Suprapubic skin (tissue), 4 donors: ENCODE measurements at regions not wholly inside any gene's neighbourhood (a gene's known extent, or its start where the extent isn't known, plus 50 kb on each side); places are given as distances from the start of the nearest gene placed in this dataset.

Source experiments
- DNase-seq, 2 donors: peaks; one replicate each; pipeline ENCODE4 v3.0.0-alpha.2; 2019; ENCODE audit warnings: low spot score in 2 of 2
- H3K27ac ChIP-seq: fragments of 200-600 bp; sonication (generic); one replicate; pipeline ENCODE4 v1.5.1; 2019
- H3K27me3 ChIP-seq: fragments of 200-600 bp; sonication (generic); one replicate; pipeline ENCODE4 v1.5.1; 2019
- H3K36me3 ChIP-seq: fragments of 200-600 bp; sonication (generic); one replicate; pipeline ENCODE4 v1.5.1; 2019
- H3K4me1 ChIP-seq: fragments of 200-600 bp; sonication (generic); one replicate; pipeline ENCODE4 v1.5.1; 2019
- H3K4me3 ChIP-seq: fragments of 200-600 bp; sonication (generic); one replicate; pipeline ENCODE4 v1.5.1; 2019; ENCODE audit warnings: mild to moderate bottlenecking
- H3K9me3 ChIP-seq: fragments of 200-600 bp; sonication (generic); one replicate; pipeline ENCODE4 v1.5.1; 2019
- CTCF ChIP-seq, 2 donors: fragments of 200-600 bp in 1 of 2; fragments of 450-650 bp in 1 of 2; sonication (generic) in 1 of 2; IDR thresholded peaks; one replicate each; pipeline ENCODE4 v1.5.1; 2016 to 2019; ENCODE audit warnings: antibody characterized with exemption in 2 of 2, mild to moderate bottlenecking in 1 of 2, moderate library complexity in 1 of 2
- EP300 ChIP-seq: sonication (generic); formaldehyde crosslinking; IDR thresholded peaks from one replicate; pipeline ENCODE4 v1.6.1; 2017; ENCODE audit warnings: antibody characterized with exemption
- POLR2A ChIP-seq, 2 donors: fragments of 450-650 bp; IDR thresholded peaks; one replicate each; pipeline ENCODE4 v1.6.1; 2017; ENCODE audit warnings: antibody characterized with exemption in 2 of 2, mild to moderate bottlenecking in 2 of 2, moderate library complexity in 2 of 2
- POLR2AphosphoS5 ChIP-seq, 3 donors: sonication (generic); formaldehyde crosslinking; IDR thresholded peaks; one replicate each; pipeline ENCODE4 v1.6.1; 2017; ENCODE audit warnings: antibody characterized with exemption in 3 of 3
- WGBS: methylation state at CpG from one replicate; pipeline ENCODE4 v1.1.5; 2018; 5-methylcytosine and 5-hydroxymethylcytosine counted together

- H3K4me1 ChIP-seq = no peaks in the 10 kb centered on the region
- no peak for DNase-seq
- 23% methylated on average over 7 of the region's 7 CpGs for WGBS
Observed at GRCh38 chr14:95979339-95980042, 59.7 kb upstream of the C14orf132 start.

GRCh38 chr14:95980402-95980801 is 58.8 kb upstream of the C14orf132 start:
- 15% methylated on average over 5 of the region's 5 CpGs for WGBS
- no peak overlapping the region for H3K4me3 ChIP-seq
- DNase-seq = no peak
- H3K27ac ChIP-seq = no peak overlapping the region
- no peak for TF ChIP-seq POLR2A (IDR thresholded peaks at IDR 0.05)
- TF ChIP-seq CTCF (IDR thresholded peaks at IDR 0.05) = no peak
- TF ChIP-seq EP300 = no peak
- TF ChIP-seq POLR2AphosphoS5 (IDR thresholded peaks at IDR 0.05) = no peak
- no peaks in the 10 kb centered on the region for H3K4me1 ChIP-seq
- no peaks in the 10 kb centered on the region for H3K36me3 ChIP-seq
- H3K9me3 ChIP-seq = no peaks in the 10 kb centered on the region
- H3K27me3 ChIP-seq = peaks cover 55% of the 10 kb centered on the region

More at GRCh38 chr14:95979339-95980042, 59.7 kb upstream of the C14orf132 start:
- H3K4me3 ChIP-seq = no peak overlapping the region
- TF ChIP-seq CTCF (IDR thresholded peaks at IDR 0.05) = no peak
- no peak for TF ChIP-seq POLR2A (IDR thresholded peaks at IDR 0.05)
- TF ChIP-seq POLR2AphosphoS5 (IDR thresholded peaks at IDR 0.05) = no peak
- no peak for TF ChIP-seq EP300
- no peaks in the 10 kb centered on the region for H3K36me3 ChIP-seq
- H3K27me3 ChIP-seq = peaks cover 50% of the 10 kb centered on the region
- no peak overlapping the region for H3K27ac ChIP-seq
- H3K9me3 ChIP-seq = no peaks in the 10 kb centered on the region

GRCh38 chr14:95981965-95982364 is 57.2 kb upstream of the C14orf132 start:
- peaks cover 55% of the 10 kb centered on the region for H3K27me3 ChIP-seq
- no peaks in the 10 kb centered on the region for H3K4me1 ChIP-seq
- DNase-seq = no peak
- no peak overlapping the region for H3K4me3 ChIP-seq
- H3K27ac ChIP-seq = no peak overlapping the region
- 30% methylated on average over 4 of the region's 4 CpGs for WGBS
- TF ChIP-seq CTCF (IDR thresholded peaks at IDR 0.05) (no peak), EP300 (no peak), POLR2AphosphoS5 (IDR thresholded peaks at IDR 0.05) (no peak), POLR2A (IDR thresholded peaks at IDR 0.05) (no peak)
- H3K9me3 ChIP-seq = no peaks in the 10 kb centered on the region
- H3K36me3 ChIP-seq = no peaks in the 10 kb centered on the region

- 87% methylated on average over 2 of the region's 2 CpGs for WGBS
Observed at GRCh38 chr14:95984206-95984605, 55.0 kb upstream of the C14orf132 start.

More at GRCh38 chr14:95984206-95984605, 55.0 kb upstream of the C14orf132 start:
- H3K27ac ChIP-seq = no peak overlapping the region
- no peak overlapping the region for H3K4me3 ChIP-seq
- H3K36me3 ChIP-seq = no peaks in the 10 kb centered on the region
- no peak for TF ChIP-seq CTCF (IDR thresholded peaks at IDR 0.05)
- TF ChIP-seq EP300 = no peak
- no peak for TF ChIP-seq POLR2AphosphoS5 (IDR thresholded peaks at IDR 0.05)
- TF ChIP-seq POLR2A (IDR thresholded peaks at IDR 0.05) = no peak
- no peaks in the 10 kb centered on the region for H3K4me1 ChIP-seq
- no peak for DNase-seq
- no peaks in the 10 kb centered on the region for H3K9me3 ChIP-seq
- peaks cover 55% of the 10 kb centered on the region for H3K27me3 ChIP-seq
